ENCODE measurements at regions not wholly inside any gene's neighbourhood (a gene's known extent, or its start where the extent isn't known, plus 50 kb on each side); places are given as distances from the start of the nearest gene placed in this dataset.

GRCh38 chr2:225865468-225865867 is 466.0 kb downstream of the NYAP2 start:
- Histone ChIP-seq H2BK12ac (ENCODE audit: insufficient read length, low read depth, low read length) (no peak overlapping the region), H4K5ac (ENCODE audit: insufficient read length, low read depth, low read length) (no peak overlapping the region), H2AK5ac (ENCODE audit: insufficient read length, low read length) (no peak overlapping the region), H2BK120ac (ENCODE audit: low read depth, low read length, poor library complexity, severe bottlenecking) (no peak overlapping the region), H3K27ac (ENCODE audit: insufficient read length, low read depth, low read length) (no peak overlapping the region), H3K9ac (ENCODE audit: extremely low read depth, insufficient read length, low read length) (no peak overlapping the region), H4K91ac (ENCODE audit: insufficient read length, low read depth, low read length) (no peak overlapping the region), H3K23me2 (ENCODE audit: insufficient read length, low read depth, low read length, poor library complexity, severe bottlenecking) (no peaks in the 10 kb centered on the region), H3K4me1 (ENCODE audit: insufficient read depth, low read length) (no peaks in the 10 kb centered on the region), H3K4ac (ENCODE audit: low read depth, low read length) (no peak overlapping the region), H3K4me2 (ENCODE audit: insufficient read depth, insufficient read length, low read length) (no peak overlapping the region), H4K20me1 (ENCODE audit: control insufficient read depth, insufficient read depth, insufficient read length) (no peaks in the 10 kb centered on the region), H3K79me1 (ENCODE audit: insufficient read depth, low read depth, low read length, poor library complexity, severe bottlenecking) (no peaks in the 10 kb centered on the region), H2BK20ac (ENCODE audit: low read depth, low read length, poor library complexity, severe bottlenecking) (no peak overlapping the region), H3K14ac (ENCODE audit: insufficient read depth, low read length) (no peak overlapping the region), H2AFZ (ENCODE audit: low read length) (no peak overlapping the region), H2BK5ac (ENCODE audit: insufficient read length, low read length) (no peak overlapping the region), H3K56ac (ENCODE audit: insufficient read length, low read depth, low read length) (no peak overlapping the region), H3K27me3 (ENCODE audit: insufficient read depth, low read length) (no peaks in the 10 kb centered on the region), H2BK15ac (ENCODE audit: low read depth, low read length) (no peak overlapping the region), H3K9me3 (ENCODE audit: control insufficient read depth, low read depth, low read length) (no peaks in the 10 kb centered on the region), H3K18ac (ENCODE audit: insufficient read length, low read depth, low read length) (no peak overlapping the region), H3T11ph (ENCODE audit: low read length) (no peak overlapping the region), H4K8ac (replicated peaks; ENCODE audit: insufficient read length, low read depth, low read length) (no peak overlapping the region), H3K23ac (ENCODE audit: insufficient read length, low read depth, low read length) (no peak overlapping the region), H3K79me2 (ENCODE audit: insufficient read depth, low read length) (no peaks in the 10 kb centered on the region)
- H3K4me1 Mint-ChIP-seq: no peaks in the 10 kb centered on the region
- no peak overlapping the region for H3K4me3 Mint-ChIP-seq
- no peak for DNase-seq
- no peaks in the 10 kb centered on the region for H3K27me3 Mint-ChIP-seq (ENCODE audit: low read depth)
- H3K36me3 Mint-ChIP-seq (ENCODE audit: insufficient read depth in 1 of 3, low read depth in 3 of 3): no peaks in the 10 kb centered on the region
- H3K9me3 Mint-ChIP-seq: no peaks in the 10 kb centered on the region
- TF ChIP-seq, protein P1, sequence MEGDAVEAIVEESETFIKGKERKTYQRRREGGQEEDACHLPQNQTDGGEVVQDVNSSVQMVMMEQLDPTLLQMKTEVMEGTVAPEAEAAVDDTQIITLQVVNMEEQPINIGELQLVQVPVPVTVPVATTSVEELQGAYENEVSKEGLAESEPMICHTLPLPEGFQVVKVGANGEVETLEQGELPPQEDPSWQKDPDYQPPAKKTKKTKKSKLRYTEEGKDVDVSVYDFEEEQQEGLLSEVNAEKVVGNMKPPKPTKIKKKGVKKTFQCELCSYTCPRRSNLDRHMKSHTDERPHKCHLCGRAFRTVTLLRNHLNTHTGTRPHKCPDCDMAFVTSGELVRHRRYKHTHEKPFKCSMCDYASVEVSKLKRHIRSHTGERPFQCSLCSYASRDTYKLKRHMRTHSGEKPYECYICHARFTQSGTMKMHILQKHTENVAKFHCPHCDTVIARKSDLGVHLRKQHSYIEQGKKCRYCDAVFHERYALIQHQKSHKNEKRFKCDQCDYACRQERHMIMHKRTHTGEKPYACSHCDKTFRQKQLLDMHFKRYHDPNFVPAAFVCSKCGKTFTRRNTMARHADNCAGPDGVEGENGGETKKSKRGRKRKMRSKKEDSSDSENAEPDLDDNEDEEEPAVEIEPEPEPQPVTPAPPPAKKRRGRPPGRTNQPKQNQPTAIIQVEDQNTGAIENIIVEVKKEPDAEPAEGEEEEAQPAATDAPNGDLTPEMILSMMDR (conservative IDR thresholded peaks at IDR 0.05): no peak
- H3K27ac Mint-ChIP-seq: no peak overlapping the region

Data from H9 (cell line).